ENCODE measurements at regions not wholly inside any gene's neighbourhood (a gene's known extent, or its start where the extent isn't known, plus 50 kb on each side); places are given as distances from the start of the nearest gene placed in this dataset.

- TF ChIP-seq CTCF (IDR thresholded peaks at IDR 0.05; ENCODE audit: poor library complexity, severe bottlenecking) (no peak), MXI1 (conservative IDR thresholded peaks at IDR 0.05; ENCODE audit: poor library complexity, severe bottlenecking) (no peak), POLR2AphosphoS5 (IDR thresholded peaks at IDR 0.05) (no peak)
These were observed 214.2 kb downstream of the MREG start for GRCh38 chr2:215799194-215799593.

Data from neural cell (in vitro differentiated cells).